Esophagus squamous epithelium (tissue), 4 donors: ENCODE measurements at regions not wholly inside any gene's neighbourhood (a gene's known extent, or its start where the extent isn't known, plus 50 kb on each side); places are given as distances from the start of the nearest gene placed in this dataset.

Source experiments
- POLR2A ChIP-seq, 4 donors: fragments of 450-650 bp; IDR thresholded peaks; one replicate each; pipeline ENCODE4 v1.6.1; 2017; ENCODE audit warnings: antibody characterized with exemption in 4 of 4, mild to moderate bottlenecking in 4 of 4, moderate library complexity in 3 of 4
- TF ChIP-seq, protein P1 (sequence below), 6 experiments: fragments of 450-650 bp in 4 of 6; fragments of 200-600 bp in 2 of 6; sonication (generic) in 2 of 6; IDR thresholded peaks; one replicate each; pipeline ENCODE4 v1.5.1; 2016 to 2019; ENCODE audit warnings: antibody characterized with exemption in 6 of 6, mild to moderate bottlenecking in 4 of 6, moderate library complexity in 4 of 6

DNA sequence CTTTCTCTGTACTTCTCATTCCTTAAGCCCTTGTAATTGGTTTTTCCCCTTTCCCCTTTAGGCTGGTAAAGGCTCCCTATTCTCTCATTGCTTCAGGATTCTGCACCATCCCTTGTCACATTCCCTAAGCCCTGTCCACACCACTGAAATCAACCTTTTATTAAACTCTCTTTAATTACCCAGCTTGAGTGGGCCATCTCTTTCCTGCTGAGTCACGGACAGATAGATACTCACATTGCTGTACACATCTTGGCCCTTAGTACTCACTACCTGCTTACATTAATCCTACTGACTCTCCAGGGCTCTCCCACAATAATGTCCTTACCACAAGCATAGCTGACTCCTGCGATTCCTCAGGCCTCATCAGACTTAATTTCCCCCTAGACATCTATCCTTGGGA is 94.0 kb upstream of the PCGF5 start:
- TF ChIP-seq POLR2A (IDR thresholded peaks at IDR 0.05), result no peak
- TF ChIP-seq, protein P1, sequence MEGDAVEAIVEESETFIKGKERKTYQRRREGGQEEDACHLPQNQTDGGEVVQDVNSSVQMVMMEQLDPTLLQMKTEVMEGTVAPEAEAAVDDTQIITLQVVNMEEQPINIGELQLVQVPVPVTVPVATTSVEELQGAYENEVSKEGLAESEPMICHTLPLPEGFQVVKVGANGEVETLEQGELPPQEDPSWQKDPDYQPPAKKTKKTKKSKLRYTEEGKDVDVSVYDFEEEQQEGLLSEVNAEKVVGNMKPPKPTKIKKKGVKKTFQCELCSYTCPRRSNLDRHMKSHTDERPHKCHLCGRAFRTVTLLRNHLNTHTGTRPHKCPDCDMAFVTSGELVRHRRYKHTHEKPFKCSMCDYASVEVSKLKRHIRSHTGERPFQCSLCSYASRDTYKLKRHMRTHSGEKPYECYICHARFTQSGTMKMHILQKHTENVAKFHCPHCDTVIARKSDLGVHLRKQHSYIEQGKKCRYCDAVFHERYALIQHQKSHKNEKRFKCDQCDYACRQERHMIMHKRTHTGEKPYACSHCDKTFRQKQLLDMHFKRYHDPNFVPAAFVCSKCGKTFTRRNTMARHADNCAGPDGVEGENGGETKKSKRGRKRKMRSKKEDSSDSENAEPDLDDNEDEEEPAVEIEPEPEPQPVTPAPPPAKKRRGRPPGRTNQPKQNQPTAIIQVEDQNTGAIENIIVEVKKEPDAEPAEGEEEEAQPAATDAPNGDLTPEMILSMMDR (IDR thresholded peaks at IDR 0.05), result no peak
